Endothelial cell (in vitro differentiated cells): ENCODE measurements at regions not wholly inside any gene's neighbourhood (a gene's known extent, or its start where the extent isn't known, plus 50 kb on each side); places are given as distances from the start of the nearest gene placed in this dataset.

Experiments
- DNase-seq: peaks from one replicate; pipeline ENCODE4 v3.0.0; 2021; ENCODE audit warnings: low spot score
- H3K27ac Mint-ChIP-seq: one replicate; pipeline ENCODE4 v1.8.0; 2021; ENCODE audit warnings: mixed read lengths, inconsistent platforms; ENCODE audit not compliant: unreplicated experiment
- H3K27me3 Mint-ChIP-seq: one replicate; pipeline ENCODE4 v1.8.0; 2021; ENCODE audit warnings: mild to moderate bottlenecking, moderate library complexity, mixed read lengths, inconsistent platforms; ENCODE audit not compliant: unreplicated experiment
- H3K36me3 Mint-ChIP-seq: one replicate; pipeline ENCODE4 v1.8.0; 2021; ENCODE audit warnings: mild to moderate bottlenecking, low read depth, mixed read lengths, inconsistent platforms; ENCODE audit not compliant: unreplicated experiment
- H3K4me1 Mint-ChIP-seq: one replicate; pipeline ENCODE4 v1.8.0; 2021; ENCODE audit warnings: mild to moderate bottlenecking, mixed read lengths, inconsistent platforms; ENCODE audit not compliant: unreplicated experiment
- H3K4me3 Mint-ChIP-seq: one replicate; pipeline ENCODE4 v1.8.0; 2021; ENCODE audit warnings: mild to moderate bottlenecking, mixed read lengths, inconsistent platforms; ENCODE audit not compliant: unreplicated experiment
- H3K9me3 Mint-ChIP-seq: one replicate; pipeline ENCODE4 v1.8.0; 2021; ENCODE audit warnings: mixed read lengths, inconsistent platforms; ENCODE audit not compliant: unreplicated experiment
- TF ChIP-seq, protein P1 (sequence below): fragments of 200-600 bp; sonication (generic); IDR thresholded peaks from one replicate; pipeline ENCODE4 v1.5.0; 2021; ENCODE audit warnings: antibody characterized with exemption; ENCODE audit not compliant: unreplicated experiment

DNA sequence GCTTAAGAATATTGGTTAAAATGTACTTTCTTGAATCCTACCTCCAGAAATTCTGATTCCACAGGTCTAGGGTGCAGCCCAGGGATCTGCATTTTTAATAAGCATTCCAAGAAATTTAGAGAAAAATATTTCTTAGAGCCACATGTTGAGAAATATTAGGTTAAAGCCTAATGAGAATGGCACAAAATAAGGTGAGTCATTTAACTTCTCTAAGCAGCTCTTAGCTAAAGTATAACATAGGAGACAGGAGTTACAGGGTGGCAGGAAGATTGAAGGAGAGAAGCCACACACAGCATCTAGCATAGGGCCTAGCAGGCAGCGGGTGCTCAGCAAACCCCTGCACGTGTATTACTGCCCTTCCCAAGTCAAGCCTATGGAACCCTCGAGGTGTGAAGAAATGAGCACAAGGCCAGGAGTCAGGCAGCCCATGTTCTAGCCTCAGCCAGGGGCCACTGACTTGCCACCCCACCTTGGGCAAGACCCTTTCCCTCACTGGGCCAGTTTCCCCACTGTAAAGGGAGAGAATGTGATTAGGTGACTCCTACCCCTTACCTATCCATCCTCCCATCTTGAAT lies 197.1 kb upstream of the TLE3 start:
- no peak for DNase-seq
- Mint-ChIP-seq H3K36me3 (no peaks in the 10 kb centered on the region), H3K27ac (no peak overlapping the region), H3K4me1 (peaks cover 22% of the 10 kb centered on the region), H3K4me3 (no peak overlapping the region), H3K9me3 (no peaks in the 10 kb centered on the region), H3K27me3 (peaks cover 6% of the 10 kb centered on the region)
- TF ChIP-seq, protein P1, sequence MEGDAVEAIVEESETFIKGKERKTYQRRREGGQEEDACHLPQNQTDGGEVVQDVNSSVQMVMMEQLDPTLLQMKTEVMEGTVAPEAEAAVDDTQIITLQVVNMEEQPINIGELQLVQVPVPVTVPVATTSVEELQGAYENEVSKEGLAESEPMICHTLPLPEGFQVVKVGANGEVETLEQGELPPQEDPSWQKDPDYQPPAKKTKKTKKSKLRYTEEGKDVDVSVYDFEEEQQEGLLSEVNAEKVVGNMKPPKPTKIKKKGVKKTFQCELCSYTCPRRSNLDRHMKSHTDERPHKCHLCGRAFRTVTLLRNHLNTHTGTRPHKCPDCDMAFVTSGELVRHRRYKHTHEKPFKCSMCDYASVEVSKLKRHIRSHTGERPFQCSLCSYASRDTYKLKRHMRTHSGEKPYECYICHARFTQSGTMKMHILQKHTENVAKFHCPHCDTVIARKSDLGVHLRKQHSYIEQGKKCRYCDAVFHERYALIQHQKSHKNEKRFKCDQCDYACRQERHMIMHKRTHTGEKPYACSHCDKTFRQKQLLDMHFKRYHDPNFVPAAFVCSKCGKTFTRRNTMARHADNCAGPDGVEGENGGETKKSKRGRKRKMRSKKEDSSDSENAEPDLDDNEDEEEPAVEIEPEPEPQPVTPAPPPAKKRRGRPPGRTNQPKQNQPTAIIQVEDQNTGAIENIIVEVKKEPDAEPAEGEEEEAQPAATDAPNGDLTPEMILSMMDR: no peak

DNA sequence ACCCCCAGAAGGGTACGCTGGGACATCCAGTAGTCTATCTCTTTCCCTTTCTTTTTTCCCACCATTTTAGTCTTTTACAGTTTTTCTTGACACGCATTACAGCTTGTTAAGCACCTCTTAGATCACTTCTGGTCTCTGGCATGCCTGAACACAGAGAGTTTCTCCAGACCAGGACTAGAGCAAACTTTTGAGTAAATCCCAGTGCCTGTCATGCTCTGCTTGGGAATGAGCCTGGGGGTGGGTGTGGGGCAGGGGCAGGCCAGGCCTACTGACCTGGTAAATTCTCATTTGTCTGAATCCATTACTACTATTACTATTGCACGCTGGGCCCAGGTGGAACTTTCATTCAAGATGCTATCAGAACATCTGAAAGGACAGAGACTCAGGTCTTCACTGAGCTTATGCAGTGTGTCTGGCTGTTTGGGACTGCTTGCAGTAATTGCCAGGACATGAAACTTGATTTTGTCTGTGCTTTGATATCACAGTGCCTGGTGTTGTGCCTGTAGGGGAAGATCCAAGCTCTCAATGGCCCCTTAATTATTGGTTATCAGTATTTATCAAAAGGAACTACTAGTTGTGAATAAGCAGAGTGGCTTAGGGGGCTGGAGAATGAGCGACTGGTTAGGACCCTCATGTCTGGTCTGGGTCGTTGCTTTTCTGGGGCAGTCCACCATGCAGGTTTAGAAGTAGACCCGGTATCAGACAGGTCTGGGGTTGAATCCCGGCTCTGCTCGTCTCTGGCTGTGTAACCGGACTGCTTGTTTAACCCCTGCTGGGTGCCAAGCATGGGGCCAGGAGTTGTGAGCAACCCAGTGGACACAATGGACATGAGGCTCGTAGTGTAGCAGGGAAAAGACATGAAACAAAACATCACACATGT lies 196.1 kb upstream of the TLE3 start:
- Mint-ChIP-seq H3K4me1 (peaks cover 27% of the 10 kb centered on the region), H3K36me3 (no peaks in the 10 kb centered on the region), H3K9me3 (no peaks in the 10 kb centered on the region), H3K27me3 (peaks cover 7% of the 10 kb centered on the region), H3K27ac (no peak overlapping the region), H3K4me3 (no peak overlapping the region)
- TF ChIP-seq, protein P1: no peak
- DNase-seq: no peak

DNA sequence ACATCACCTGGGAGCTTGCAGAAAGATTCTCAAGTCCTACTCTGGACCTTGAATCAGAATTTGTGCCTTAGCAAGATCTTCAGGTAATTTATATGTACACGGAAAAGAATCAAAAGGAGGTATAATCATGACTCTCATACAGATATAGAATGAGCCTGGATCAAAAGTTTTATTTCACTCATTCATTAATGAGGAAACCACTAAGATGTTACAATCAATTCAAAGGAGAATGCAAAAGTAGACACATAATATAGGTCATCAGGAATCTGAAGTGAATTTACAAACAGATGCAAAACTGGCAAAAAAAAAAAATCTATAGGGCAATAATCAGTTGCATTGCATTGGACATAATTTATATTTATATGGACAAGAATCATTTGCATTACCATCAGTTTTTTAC lies 195.4 kb upstream of the TLE3 start:
- Mint-ChIP-seq H3K4me3 (no peak overlapping the region), H3K9me3 (no peaks in the 10 kb centered on the region), H3K36me3 (no peaks in the 10 kb centered on the region), H3K27ac (no peak overlapping the region), H3K4me1 (peaks cover 27% of the 10 kb centered on the region), H3K27me3 (peaks cover 7% of the 10 kb centered on the region)
- DNase-seq: no peak
- TF ChIP-seq, protein P1: no peak

DNA sequence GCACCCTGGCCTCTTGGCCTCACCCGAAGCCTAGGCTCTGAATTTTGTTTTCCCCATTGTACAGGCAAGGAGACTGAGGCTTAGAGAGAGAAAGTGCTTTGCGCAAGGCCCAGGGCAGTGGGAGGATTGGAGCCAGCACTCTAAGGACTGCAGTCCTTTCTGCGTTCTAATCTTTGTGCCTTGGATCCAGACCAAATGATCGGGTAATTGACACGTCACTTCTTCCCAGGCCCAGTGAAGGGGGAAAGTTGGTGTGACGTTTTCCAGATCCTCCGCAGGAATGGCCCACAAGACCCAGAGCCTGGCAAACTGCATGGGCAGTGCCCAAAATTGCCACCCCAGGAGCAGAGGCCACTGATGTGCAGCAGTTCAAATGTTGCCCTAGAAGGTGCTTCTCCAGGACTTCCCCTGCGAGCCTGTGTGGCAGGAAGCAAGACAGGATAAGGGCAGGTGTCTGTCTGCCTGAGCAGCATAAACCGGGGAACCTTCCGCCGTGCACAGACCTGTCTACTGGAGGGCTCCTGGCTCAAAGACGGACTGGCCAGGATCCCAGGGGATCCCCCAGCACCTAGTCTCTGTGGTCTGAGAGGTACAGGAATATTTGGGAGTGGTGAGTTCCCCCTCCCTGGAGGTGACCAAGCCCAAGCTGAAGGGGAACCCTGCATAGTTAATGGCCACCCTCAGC lies 194.5 kb upstream of the TLE3 start:
- Mint-ChIP-seq H3K9me3 (no peaks in the 10 kb centered on the region), H3K4me3 (no peak overlapping the region), H3K4me1 (peaks cover 27% of the 10 kb centered on the region), H3K27ac (no peak overlapping the region), H3K27me3 (peaks cover 7% of the 10 kb centered on the region), H3K36me3 (no peaks in the 10 kb centered on the region)
- DNase-seq: no peak
- TF ChIP-seq, protein P1: no peak
